Neuronal stem cell (in vitro differentiated cells): ENCODE measurements at regions not wholly inside any gene's neighbourhood (a gene's known extent, or its start where the extent isn't known, plus 50 kb on each side); places are given as distances from the start of the nearest gene placed in this dataset.

Experiments used
- DNase-seq: peaks from one replicate; pipeline ENCODE4 v3.0.0-alpha.2; 2013; ENCODE audit warnings: low spot score
- H2AFZ ChIP-seq: one replicate; pipeline ENCODE4 v1.6.1; 2013; ENCODE audit warnings: mild to moderate bottlenecking, low read length, inconsistent platforms
- H2AK5ac ChIP-seq: 2 replicates; pipeline ENCODE4 v1.6.1; 2013; ENCODE audit warnings: low read depth, mild to moderate bottlenecking, inconsistent platforms, low read length, moderate library complexity, mixed read lengths
- H2BK120ac ChIP-seq: 2 replicates; pipeline ENCODE4 v1.6.1; 2013; ENCODE audit warnings: low read depth, mild to moderate bottlenecking, inconsistent platforms, low read length, moderate library complexity, mixed read lengths
- H2BK12ac ChIP-seq: one replicate; pipeline ENCODE4 v1.6.1; 2013; ENCODE audit warnings: low read length, inconsistent platforms
- H2BK15ac ChIP-seq: 2 replicates; pipeline ENCODE4 v1.6.1; 2013; ENCODE audit warnings: mild to moderate bottlenecking, low read length, inconsistent platforms, mixed read lengths
- H2BK5ac ChIP-seq: one replicate; pipeline ENCODE4 v1.6.1; 2013; ENCODE audit warnings: inconsistent platforms, mild to moderate bottlenecking, low read length, moderate library complexity
- H3K14ac ChIP-seq: one replicate; pipeline ENCODE4 v1.6.1; 2013; ENCODE audit warnings: low read length, inconsistent platforms
- H3K18ac ChIP-seq: 2 replicates; pipeline ENCODE4 v1.6.1; 2013; ENCODE audit warnings: low read length, inconsistent platforms
- H3K23ac ChIP-seq: 2 replicates; pipeline ENCODE4 v1.6.1; 2013; ENCODE audit warnings: low read depth, mild to moderate bottlenecking, mixed read lengths, low read length, inconsistent platforms; ENCODE audit not compliant: poor library complexity
- H3K27ac ChIP-seq: replicated peaks from 3 replicates; pipeline ENCODE4 v1.5.1; 2013; ENCODE audit warnings: low read length, inconsistent platforms
- H3K27me3 ChIP-seq, 3 experiments: 2 replicates each; pipeline ENCODE4 v1.6.1; 2013; ENCODE audit warnings: low read length in 3 of 3, mild to moderate bottlenecking in 2 of 3, inconsistent platforms in 1 of 3, low read depth in 1 of 3, mixed read lengths in 1 of 3, moderate library complexity in 1 of 3; ENCODE audit not compliant: control insufficient read depth in 3 of 3, insufficient read depth in 3 of 3
- H3K36me3 ChIP-seq, 2 donors: replicated peaks in 1 of 2; 2 replicates each; pipeline ENCODE4 v1.6.1; 2013; ENCODE audit warnings: low read length in 2 of 2; ENCODE audit not compliant: control insufficient read depth in 2 of 2, insufficient read depth in 2 of 2
- H3K4ac ChIP-seq: 2 replicates; pipeline ENCODE4 v1.6.1; 2013; ENCODE audit warnings: inconsistent platforms, mild to moderate bottlenecking, low read length, moderate library complexity
- H3K4me1 ChIP-seq, 2 donors: 1 replicate in 1 of 2; 2 replicates in 1 of 2; pipeline ENCODE4 v1.6.1; 2013; ENCODE audit warnings: low read length in 2 of 2, low read depth in 1 of 2; ENCODE audit not compliant: control insufficient read depth in 2 of 2, insufficient read depth in 1 of 2
- H3K4me2 ChIP-seq: one replicate; pipeline ENCODE4 v1.6.1; 2013; ENCODE audit warnings: mild to moderate bottlenecking, low read length, inconsistent platforms; ENCODE audit not compliant: insufficient read depth, poor library complexity, severe bottlenecking
- H3K4me3 ChIP-seq, 2 donors: 2 replicates each; pipeline ENCODE4 v1.5.1; 2013; ENCODE audit warnings: low read length in 2 of 2, mild to moderate bottlenecking in 2 of 2, inconsistent platforms in 1 of 2, moderate library complexity in 1 of 2
- H3K79me1 ChIP-seq: one replicate; pipeline ENCODE4 v1.6.1; 2013; ENCODE audit warnings: low read depth, mild to moderate bottlenecking, inconsistent platforms, low read length, moderate library complexity
- H3K9ac ChIP-seq: one replicate; pipeline ENCODE4 v1.6.1; 2013; ENCODE audit warnings: mild to moderate bottlenecking, low read depth, low read length, inconsistent platforms; ENCODE audit not compliant: poor library complexity
- H3K9me3 ChIP-seq, 2 donors: replicated peaks in 1 of 2; 2 replicates each; pipeline versions ENCODE3 to v1.6.1; 2013; ENCODE audit warnings: low read length in 2 of 2, mild to moderate bottlenecking in 2 of 2, inconsistent platforms in 1 of 2, low read depth in 1 of 2, mixed read lengths in 1 of 2, moderate library complexity in 1 of 2; ENCODE audit not compliant: control insufficient read depth in 2 of 2, insufficient read depth in 1 of 2
- H4K8ac ChIP-seq: one replicate; pipeline ENCODE4 v1.6.1; 2013; ENCODE audit warnings: low read depth, mild to moderate bottlenecking, inconsistent platforms, low read length, moderate library complexity
- H4K91ac ChIP-seq: one replicate; pipeline ENCODE4 v1.6.1; 2013; ENCODE audit warnings: low read length, low read depth, mild to moderate bottlenecking, inconsistent platforms; ENCODE audit not compliant: poor library complexity
- whole genome bisulfite sequencing, 2 donors: extraction: QIAGEN DNeasy Blood & Tissue Kit; methylation state at CpG; one replicate each; pipeline ENCODE4 v1.1.7; 2013; ENCODE audit warnings: missing lambda C conversion rate in 2 of 2, mixed read lengths in 1 of 2; ENCODE audit not compliant: insufficient read length in 2 of 2, insufficient replicate concordance in 1 of 2; ENCODE audit errors: extremely low coverage in 2 of 2; 5-methylcytosine and 5-hydroxymethylcytosine counted together

- H2BK5ac ChIP-seq = no peak overlapping the region
- H3K9me3 ChIP-seq = no peaks in the 10 kb centered on the region
- no CpG with 5 or more reads among the region's 2 CpGs for WGBS, 2 donors
- no peaks in the 10 kb centered on the region for H3K36me3 ChIP-seq
- no peak overlapping the region for H3K4me3 ChIP-seq
- no peak overlapping the region for H2AFZ ChIP-seq
- H3K4me1 ChIP-seq = no peaks in the 10 kb centered on the region
- no peaks in the 10 kb centered on the region for H3K27me3 ChIP-seq
- H3K18ac ChIP-seq = no peak overlapping the region
- no peak overlapping the region for H3K14ac ChIP-seq
- H2BK12ac ChIP-seq = no peak overlapping the region
- DNase-seq = no peak
- no peak overlapping the region for H2AK5ac ChIP-seq
- H3K23ac ChIP-seq = no peak overlapping the region
- no peak overlapping the region for H3K4ac ChIP-seq
- no peaks in the 10 kb centered on the region for H3K79me1 ChIP-seq
- no peak overlapping the region for H2BK120ac ChIP-seq
- no peak overlapping the region for H3K9ac ChIP-seq
- H3K4me2 ChIP-seq = no peak overlapping the region
- no peak overlapping the region for H3K27ac ChIP-seq
- no peak overlapping the region for H4K8ac ChIP-seq
- H4K91ac ChIP-seq = no peak overlapping the region
- no peak overlapping the region for H2BK15ac ChIP-seq
Observed at GRCh38 chr4:22999419-22999818, 306.7 kb downstream of the GBA3 start.

GRCh38 chr4:22997358-22998224 is 304.9 kb downstream of the GBA3 start:
- Histone ChIP-seq H4K91ac (no peak overlapping the region), H2AFZ (no peak overlapping the region), H3K4me1 (no peaks in the 10 kb centered on the region), H2BK120ac (no peak overlapping the region), H3K9me3 (no peaks in the 10 kb centered on the region), H3K4me2 (no peak overlapping the region), H3K14ac (no peak overlapping the region), H3K27me3 (no peaks in the 10 kb centered on the region), H3K9ac (no peak overlapping the region), H2BK15ac (no peak overlapping the region), H2BK12ac (no peak overlapping the region), H2AK5ac (no peak overlapping the region), H3K18ac (no peak overlapping the region), H3K4me3 (no peak overlapping the region), H3K27ac (no peak overlapping the region), H3K36me3 (no peaks in the 10 kb centered on the region), H3K79me1 (no peaks in the 10 kb centered on the region), H3K23ac (no peak overlapping the region), H2BK5ac (no peak overlapping the region), H4K8ac (no peak overlapping the region), H3K4ac (no peak overlapping the region)
- no CpG with 5 or more reads among the region's 12 CpGs for WGBS, 2 donors
- DNase-seq = no peak

- Histone ChIP-seq H2BK12ac (no peak overlapping the region), H2BK15ac (no peak overlapping the region), H3K4me1 (no peaks in the 10 kb centered on the region), H3K4me3 (no peak overlapping the region), H2AK5ac (no peak overlapping the region), H3K79me1 (no peaks in the 10 kb centered on the region), H2BK5ac (no peak overlapping the region), H3K27ac (no peak overlapping the region), H3K4me2 (no peak overlapping the region), H3K9me3 (no peaks in the 10 kb centered on the region), H2BK120ac (no peak overlapping the region), H3K14ac (no peak overlapping the region), H3K4ac (no peak overlapping the region), H3K18ac (no peak overlapping the region), H4K8ac (no peak overlapping the region), H4K91ac (no peak overlapping the region), H2AFZ (no peak overlapping the region), H3K27me3 (no peaks in the 10 kb centered on the region), H3K23ac (no peak overlapping the region), H3K9ac (no peak overlapping the region), H3K36me3 (no peaks in the 10 kb centered on the region)
- no CpG with 5 or more reads among the region's 1 CpG for WGBS, 2 donors
- no peak for DNase-seq
Observed at GRCh38 chr4:22991576-22991975, 298.8 kb downstream of the GBA3 start.

- H2BK5ac ChIP-seq = no peak overlapping the region
- H3K27me3 ChIP-seq = no peaks in the 10 kb centered on the region
- H2AFZ ChIP-seq = no peak overlapping the region
- H3K9ac ChIP-seq = no peak overlapping the region
- H3K27ac ChIP-seq = no peak overlapping the region
- H2BK12ac ChIP-seq = no peak overlapping the region
- no peak overlapping the region for H3K4ac ChIP-seq
- no peak overlapping the region for H4K8ac ChIP-seq
- H3K9me3 ChIP-seq = no peaks in the 10 kb centered on the region
- H3K4me1 ChIP-seq = no peaks in the 10 kb centered on the region
- no peak overlapping the region for H3K4me2 ChIP-seq
- H3K4me3 ChIP-seq = no peak overlapping the region
- no peak overlapping the region for H2AK5ac ChIP-seq
- no peak overlapping the region for H3K14ac ChIP-seq
- H4K91ac ChIP-seq = no peak overlapping the region
- H3K18ac ChIP-seq = no peak overlapping the region
- H3K23ac ChIP-seq = no peak overlapping the region
- no peak for DNase-seq
- no peaks in the 10 kb centered on the region for H3K79me1 ChIP-seq
- H2BK15ac ChIP-seq = no peak overlapping the region
- no peaks in the 10 kb centered on the region for H3K36me3 ChIP-seq
- H2BK120ac ChIP-seq = no peak overlapping the region
Observed at GRCh38 chr4:22988526-22988925, 295.8 kb downstream of the GBA3 start.
